Loucy (cell line): ENCODE measurements at regions not wholly inside any gene's neighbourhood (a gene's known extent, or its start where the extent isn't known, plus 50 kb on each side); places are given as distances from the start of the nearest gene placed in this dataset.

Experiments used
- CTCF ChIP-seq: fragments of 200-600 bp; sonication (generic); conservative IDR thresholded peaks from 2 replicates; pipeline ENCODE4 v1.5.1; 2014; ENCODE audit warnings: mild to moderate bottlenecking, antibody characterized with exemption, low read length
- EZH2phosphoT487 ChIP-seq: fragments of 200-600 bp; IDR thresholded peaks from 2 replicates; pipeline ENCODE4 v1.6.1; 2018; ENCODE audit warnings: antibody characterized with exemption, mild to moderate bottlenecking, moderate library complexity, borderline replicate concordance

GRCh38 chr3:79910337-79910736, 142.5 kb upstream of the ROBO1 start:
- TF ChIP-seq CTCF (no peak), EZH2phosphoT487 (no peak)
